ENCODE measurements at regions not wholly inside any gene's neighbourhood (a gene's known extent, or its start where the extent isn't known, plus 50 kb on each side); places are given as distances from the start of the nearest gene placed in this dataset.

- peak overlapping the region; percentile 67 for H3K4me3 Mint-ChIP-seq
- H3K27ac Mint-ChIP-seq = peak overlapping the region; percentile 89
- peak; percentile 67 for DNase-seq (ENCODE audit: low spot score)
- intact Hi-C loops (cut with micrococcal nuclease) = loop anchor here (1.0 to 10.0 kb wide), 16 partner anchors 12 to 1291 kb away; partner anchors contain the start of genes B3GLCT and USPL1
- no peaks in the 10 kb centered on the region for H3K36me3 Mint-ChIP-seq (ENCODE audit: low read depth)
- no peaks in the 10 kb centered on the region for H3K9me3 Mint-ChIP-seq
- H3K27me3 Mint-ChIP-seq (ENCODE audit: insufficient read depth) = peaks cover 2% of the 10 kb centered on the region
- peaks cover 8% of the 10 kb centered on the region for H3K4me1 Mint-ChIP-seq (ENCODE audit: low read depth)
These were observed 113.0 kb downstream of the TEX26 start for GRCh38 chr13:31045286-31046081.

DNA sequence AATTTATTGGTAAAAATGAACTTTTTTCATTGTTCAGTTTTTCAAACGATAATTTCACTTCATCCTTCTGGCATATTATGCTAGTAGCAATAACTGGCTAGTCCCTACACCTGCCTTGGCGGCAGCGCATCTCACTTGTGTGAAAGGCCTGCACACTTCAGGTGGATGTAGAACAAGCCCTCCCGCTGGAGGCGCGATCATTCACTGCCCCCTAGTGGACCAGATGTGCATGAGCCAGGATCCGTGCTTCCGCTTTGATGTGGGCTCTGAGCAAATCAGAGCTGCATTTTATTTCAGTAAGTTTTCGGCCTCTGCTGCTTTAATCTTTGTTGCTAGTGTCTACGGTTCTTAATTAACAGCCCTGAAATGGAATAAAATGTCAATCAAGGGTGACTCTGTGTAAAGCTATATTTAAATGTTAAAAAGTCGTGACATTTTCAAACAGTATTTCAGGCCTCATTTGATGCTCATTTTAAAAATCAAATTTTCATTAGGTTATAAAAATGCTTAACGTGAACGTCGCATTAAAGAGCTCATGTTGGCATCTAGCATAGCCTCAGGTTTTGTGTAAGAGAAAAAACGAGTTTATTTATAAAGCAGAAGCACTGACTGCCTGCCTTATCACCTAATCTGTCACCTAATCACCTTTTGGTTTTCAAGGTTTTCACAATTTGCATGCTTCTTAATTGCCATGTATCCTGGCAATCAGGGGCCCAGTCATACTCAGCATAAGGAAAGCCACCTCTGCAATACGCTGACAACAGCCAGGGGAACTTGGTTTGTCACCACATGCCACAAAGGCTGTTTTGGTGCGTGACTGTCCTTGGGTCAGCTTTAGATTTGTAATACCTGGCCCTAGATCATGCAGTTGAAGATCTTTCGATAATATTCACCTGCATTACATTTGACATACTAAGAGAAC, 112.2 kb downstream of the TEX26 start:
- Mint-ChIP-seq H3K36me3 (ENCODE audit: low read depth) (no peaks in the 10 kb centered on the region), H3K4me3 (peak overlapping the region; percentile 67), H3K4me1 (ENCODE audit: low read depth) (peaks cover 14% of the 10 kb centered on the region), H3K27me3 (ENCODE audit: insufficient read depth) (peaks cover 2% of the 10 kb centered on the region), H3K27ac (peak overlapping the region; percentile 89), H3K9me3 (no peaks in the 10 kb centered on the region)
- peak; percentile 78 for DNase-seq (ENCODE audit: low spot score)
- intact Hi-C loops (cut with micrococcal nuclease) = loop anchor here (1.0 to 10.0 kb wide), 18 partner anchors 13 to 1290 kb away; partner anchors contain the start of genes B3GLCT and USPL1

GRCh38 chr13:31043957-31044356, 111.5 kb downstream of the TEX26 start:
- peaks cover 2% of the 10 kb centered on the region for H3K27me3 Mint-ChIP-seq (ENCODE audit: insufficient read depth)
- no peaks in the 10 kb centered on the region for H3K9me3 Mint-ChIP-seq
- intact Hi-C loops (cut with micrococcal nuclease) = loop anchor here (1.0 to 10.0 kb wide), 9 partner anchors 65 to 1289 kb away; partner anchors contain the start of gene B3GLCT
- H3K4me1 Mint-ChIP-seq (ENCODE audit: low read depth) = peaks cover 21% of the 10 kb centered on the region
- no peak overlapping the region for H3K4me3 Mint-ChIP-seq
- peak overlapping the region; percentile 53 for H3K27ac Mint-ChIP-seq
- H3K36me3 Mint-ChIP-seq (ENCODE audit: low read depth) = peaks cover 2% of the 10 kb centered on the region
- DNase-seq (ENCODE audit: low spot score) = no peak

GRCh38 chr13:31042481-31043165, 110.2 kb downstream of the TEX26 start:
- Mint-ChIP-seq H3K27me3 (ENCODE audit: insufficient read depth) (peaks cover 6% of the 10 kb centered on the region), H3K4me1 (ENCODE audit: low read depth) (peaks cover 33% of the 10 kb centered on the region), H3K4me3 (peak overlapping the region; percentile 51), H3K9me3 (no peaks in the 10 kb centered on the region), H3K27ac (peak overlapping the region; percentile 10), H3K36me3 (ENCODE audit: low read depth) (peaks cover 2% of the 10 kb centered on the region)
- no peak for DNase-seq (ENCODE audit: low spot score)
- intact Hi-C loops (cut with micrococcal nuclease) = loop anchor here (10.0 kb wide), 3 partner anchors 638 to 1288 kb away; no protein-coding TSS in a partner anchor

DNA sequence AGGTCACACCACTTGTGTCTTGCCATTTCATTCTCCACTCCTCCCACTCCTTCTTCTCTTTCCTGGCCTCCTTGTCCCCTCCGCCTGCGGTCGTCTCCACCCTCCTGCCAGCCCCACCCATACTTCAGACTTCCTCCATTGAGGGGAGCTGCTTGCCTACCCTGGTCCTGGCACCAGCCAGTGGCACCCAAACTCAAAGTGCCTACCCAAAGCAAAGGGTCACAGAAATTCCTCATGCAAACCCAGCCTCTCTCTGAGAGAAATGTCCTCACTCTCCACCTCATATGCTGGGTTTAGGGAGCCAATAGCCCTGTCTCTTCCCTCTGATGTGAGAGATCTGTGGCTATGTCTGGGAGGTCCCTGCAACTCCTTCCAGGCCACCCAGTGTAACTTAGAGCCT, 109.6 kb downstream of the TEX26 start:
- DNase-seq (ENCODE audit: low spot score) = no peak
- Mint-ChIP-seq H3K27ac (no peak overlapping the region), H3K4me1 (ENCODE audit: low read depth) (peaks cover 36% of the 10 kb centered on the region), H3K4me3 (no peak overlapping the region), H3K27me3 (ENCODE audit: insufficient read depth) (peaks cover 11% of the 10 kb centered on the region), H3K9me3 (no peaks in the 10 kb centered on the region), H3K36me3 (ENCODE audit: low read depth) (peaks cover 2% of the 10 kb centered on the region)
- intact Hi-C loops (cut with micrococcal nuclease) = loop anchor here (10.0 kb wide), 3 partner anchors 637 to 1287 kb away; no protein-coding TSS in a partner anchor

- intact Hi-C loops (cut with micrococcal nuclease) = no loop called here
- DNase-seq (ENCODE audit: low spot score) = peak; percentile 29
- H3K36me3 Mint-ChIP-seq (ENCODE audit: low read depth) = peaks cover 2% of the 10 kb centered on the region
- peaks cover 36% of the 10 kb centered on the region for H3K4me1 Mint-ChIP-seq (ENCODE audit: low read depth)
- H3K4me3 Mint-ChIP-seq = peak overlapping the region; percentile 56
- peaks cover 23% of the 10 kb centered on the region for H3K27me3 Mint-ChIP-seq (ENCODE audit: insufficient read depth)
- peak overlapping the region; percentile 70 for H3K27ac Mint-ChIP-seq
- H3K9me3 Mint-ChIP-seq = no peaks in the 10 kb centered on the region
These were observed 106.5 kb downstream of the TEX26 start for GRCh38 chr13:31038834-31039552.

DNA sequence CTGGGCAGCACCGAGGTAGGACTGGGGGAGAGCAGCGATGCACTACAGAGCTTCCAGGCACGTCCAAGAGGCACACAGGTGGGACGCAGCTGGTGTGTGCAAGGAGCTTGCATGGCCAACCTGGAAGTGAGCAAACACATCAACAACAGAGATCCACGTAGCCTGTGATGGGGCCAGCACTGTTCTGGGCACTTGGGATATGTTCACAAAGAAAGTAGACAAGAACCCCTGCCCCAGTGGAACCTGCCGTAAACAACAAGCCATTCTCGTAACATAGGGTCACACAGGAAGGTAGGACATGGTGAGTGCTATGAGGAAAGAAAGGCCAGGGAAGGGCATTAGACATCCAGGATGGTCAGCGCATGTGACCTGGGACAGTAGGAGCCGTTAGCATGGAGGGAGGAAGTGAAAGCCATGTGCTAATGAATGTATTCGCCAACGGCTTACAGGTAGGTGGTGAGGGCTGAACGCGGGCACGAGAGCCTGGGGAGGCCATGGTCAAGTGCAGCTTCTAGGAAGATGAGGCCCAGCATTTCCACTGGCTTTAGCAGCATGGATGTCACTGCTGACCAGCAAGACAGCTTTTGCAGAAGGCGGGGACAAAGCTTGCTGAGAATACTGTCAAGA, 105.5 kb downstream of the TEX26 start:
- Mint-ChIP-seq H3K4me3 (no peak overlapping the region), H3K36me3 (ENCODE audit: low read depth) (peaks cover 2% of the 10 kb centered on the region), H3K27ac (peak overlapping the region; percentile 25), H3K4me1 (ENCODE audit: low read depth) (peaks cover 36% of the 10 kb centered on the region), H3K27me3 (ENCODE audit: insufficient read depth) (peaks cover 23% of the 10 kb centered on the region), H3K9me3 (no peaks in the 10 kb centered on the region)
- DNase-seq (ENCODE audit: low spot score) = no peak
- intact Hi-C loops (cut with micrococcal nuclease) = no loop called here

- intact Hi-C loops (cut with micrococcal nuclease) = no loop called here
- H3K4me3 Mint-ChIP-seq = no peak overlapping the region
These were observed 104.6 kb downstream of the TEX26 start for GRCh38 chr13:31036731-31037695.

GRCh38 chr13:31035185-31035965, 102.9 kb downstream of the TEX26 start:
- H3K27ac Mint-ChIP-seq = no peak overlapping the region
- H3K36me3 Mint-ChIP-seq (ENCODE audit: low read depth) = peaks cover 2% of the 10 kb centered on the region
- no peaks in the 10 kb centered on the region for H3K9me3 Mint-ChIP-seq
- no peak overlapping the region for H3K4me3 Mint-ChIP-seq
- intact Hi-C loops (cut with micrococcal nuclease) = no loop called here
- peaks cover 29% of the 10 kb centered on the region for H3K4me1 Mint-ChIP-seq (ENCODE audit: low read depth)
- peaks cover 37% of the 10 kb centered on the region for H3K27me3 Mint-ChIP-seq (ENCODE audit: insufficient read depth)
- no peak for DNase-seq (ENCODE audit: low spot score)

More at GRCh38 chr13:31036731-31037695, 104.6 kb downstream of the TEX26 start:
- DNase-seq (ENCODE audit: low spot score) = no peak
- Mint-ChIP-seq H3K4me1 (ENCODE audit: low read depth) (peaks cover 36% of the 10 kb centered on the region), H3K27me3 (ENCODE audit: insufficient read depth) (peaks cover 32% of the 10 kb centered on the region), H3K9me3 (no peaks in the 10 kb centered on the region), H3K36me3 (ENCODE audit: low read depth) (peaks cover 2% of the 10 kb centered on the region), H3K27ac (no peak overlapping the region)

DNA sequence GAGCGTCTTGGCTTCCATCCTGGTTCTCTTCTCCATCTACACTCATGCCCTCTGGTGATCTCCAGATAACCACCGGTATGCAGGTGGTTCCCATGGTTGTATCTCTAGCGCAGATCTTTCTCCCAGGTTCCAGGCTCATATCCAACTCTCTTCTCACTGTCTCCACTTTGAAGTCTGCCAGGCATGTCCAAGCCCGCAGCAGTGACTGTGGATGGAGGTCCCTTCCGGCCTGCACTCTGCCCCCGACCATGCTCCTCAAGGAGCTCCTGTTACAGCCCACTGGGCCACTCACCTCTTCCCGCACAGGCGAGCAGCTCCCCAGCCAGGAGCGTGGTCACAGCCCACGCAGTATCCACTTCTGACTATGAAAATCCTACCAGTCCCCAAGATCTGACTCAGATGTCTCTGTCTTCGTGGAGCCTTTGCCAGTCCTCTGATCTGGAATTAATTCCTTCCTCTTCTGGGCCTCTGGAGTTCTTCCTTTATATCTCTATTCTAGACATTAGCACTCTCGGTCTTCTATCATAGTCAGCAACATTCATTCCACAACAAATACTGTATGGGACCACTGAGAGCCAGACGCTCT, 100.2 kb downstream of the TEX26 start:
- no peak for DNase-seq (ENCODE audit: low spot score)
- intact Hi-C loops (cut with micrococcal nuclease) = no loop called here
- H3K4me3 Mint-ChIP-seq = no peak overlapping the region
- H3K27ac Mint-ChIP-seq = no peak overlapping the region
- no peaks in the 10 kb centered on the region for H3K36me3 Mint-ChIP-seq (ENCODE audit: low read depth)
- no peaks in the 10 kb centered on the region for H3K9me3 Mint-ChIP-seq
- peaks cover 40% of the 10 kb centered on the region for H3K27me3 Mint-ChIP-seq (ENCODE audit: insufficient read depth)
- peaks cover 3% of the 10 kb centered on the region for H3K4me1 Mint-ChIP-seq (ENCODE audit: low read depth)
